ENCODE measurements at regions not wholly inside any gene's neighbourhood (a gene's known extent, or its start where the extent isn't known, plus 50 kb on each side); places are given as distances from the start of the nearest gene placed in this dataset.

DNA sequence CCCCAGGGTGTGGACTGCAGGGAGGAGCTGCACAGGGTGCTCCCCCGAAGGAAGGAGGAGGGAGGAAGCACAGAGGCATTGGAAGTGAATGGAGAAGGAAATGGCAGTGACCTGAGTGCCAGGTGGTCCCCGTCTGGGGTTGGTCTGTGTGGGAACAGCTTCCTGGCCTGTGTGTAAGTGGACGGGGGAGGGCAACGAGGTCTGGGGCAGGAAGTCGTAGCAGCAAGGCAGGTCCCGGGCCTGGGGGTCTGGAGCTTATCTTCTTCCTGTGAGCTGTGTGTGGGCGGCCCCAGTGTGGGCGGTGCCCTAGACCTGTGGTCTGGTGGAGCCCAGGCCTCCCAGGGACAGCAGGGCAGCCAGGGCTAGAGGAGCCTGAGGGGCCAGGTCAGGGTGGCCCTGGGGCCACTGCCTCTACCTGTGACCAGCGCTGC lies 382.1 kb downstream of the TMEM121 start (continued):
- TF ChIP-seq, protein P1, sequence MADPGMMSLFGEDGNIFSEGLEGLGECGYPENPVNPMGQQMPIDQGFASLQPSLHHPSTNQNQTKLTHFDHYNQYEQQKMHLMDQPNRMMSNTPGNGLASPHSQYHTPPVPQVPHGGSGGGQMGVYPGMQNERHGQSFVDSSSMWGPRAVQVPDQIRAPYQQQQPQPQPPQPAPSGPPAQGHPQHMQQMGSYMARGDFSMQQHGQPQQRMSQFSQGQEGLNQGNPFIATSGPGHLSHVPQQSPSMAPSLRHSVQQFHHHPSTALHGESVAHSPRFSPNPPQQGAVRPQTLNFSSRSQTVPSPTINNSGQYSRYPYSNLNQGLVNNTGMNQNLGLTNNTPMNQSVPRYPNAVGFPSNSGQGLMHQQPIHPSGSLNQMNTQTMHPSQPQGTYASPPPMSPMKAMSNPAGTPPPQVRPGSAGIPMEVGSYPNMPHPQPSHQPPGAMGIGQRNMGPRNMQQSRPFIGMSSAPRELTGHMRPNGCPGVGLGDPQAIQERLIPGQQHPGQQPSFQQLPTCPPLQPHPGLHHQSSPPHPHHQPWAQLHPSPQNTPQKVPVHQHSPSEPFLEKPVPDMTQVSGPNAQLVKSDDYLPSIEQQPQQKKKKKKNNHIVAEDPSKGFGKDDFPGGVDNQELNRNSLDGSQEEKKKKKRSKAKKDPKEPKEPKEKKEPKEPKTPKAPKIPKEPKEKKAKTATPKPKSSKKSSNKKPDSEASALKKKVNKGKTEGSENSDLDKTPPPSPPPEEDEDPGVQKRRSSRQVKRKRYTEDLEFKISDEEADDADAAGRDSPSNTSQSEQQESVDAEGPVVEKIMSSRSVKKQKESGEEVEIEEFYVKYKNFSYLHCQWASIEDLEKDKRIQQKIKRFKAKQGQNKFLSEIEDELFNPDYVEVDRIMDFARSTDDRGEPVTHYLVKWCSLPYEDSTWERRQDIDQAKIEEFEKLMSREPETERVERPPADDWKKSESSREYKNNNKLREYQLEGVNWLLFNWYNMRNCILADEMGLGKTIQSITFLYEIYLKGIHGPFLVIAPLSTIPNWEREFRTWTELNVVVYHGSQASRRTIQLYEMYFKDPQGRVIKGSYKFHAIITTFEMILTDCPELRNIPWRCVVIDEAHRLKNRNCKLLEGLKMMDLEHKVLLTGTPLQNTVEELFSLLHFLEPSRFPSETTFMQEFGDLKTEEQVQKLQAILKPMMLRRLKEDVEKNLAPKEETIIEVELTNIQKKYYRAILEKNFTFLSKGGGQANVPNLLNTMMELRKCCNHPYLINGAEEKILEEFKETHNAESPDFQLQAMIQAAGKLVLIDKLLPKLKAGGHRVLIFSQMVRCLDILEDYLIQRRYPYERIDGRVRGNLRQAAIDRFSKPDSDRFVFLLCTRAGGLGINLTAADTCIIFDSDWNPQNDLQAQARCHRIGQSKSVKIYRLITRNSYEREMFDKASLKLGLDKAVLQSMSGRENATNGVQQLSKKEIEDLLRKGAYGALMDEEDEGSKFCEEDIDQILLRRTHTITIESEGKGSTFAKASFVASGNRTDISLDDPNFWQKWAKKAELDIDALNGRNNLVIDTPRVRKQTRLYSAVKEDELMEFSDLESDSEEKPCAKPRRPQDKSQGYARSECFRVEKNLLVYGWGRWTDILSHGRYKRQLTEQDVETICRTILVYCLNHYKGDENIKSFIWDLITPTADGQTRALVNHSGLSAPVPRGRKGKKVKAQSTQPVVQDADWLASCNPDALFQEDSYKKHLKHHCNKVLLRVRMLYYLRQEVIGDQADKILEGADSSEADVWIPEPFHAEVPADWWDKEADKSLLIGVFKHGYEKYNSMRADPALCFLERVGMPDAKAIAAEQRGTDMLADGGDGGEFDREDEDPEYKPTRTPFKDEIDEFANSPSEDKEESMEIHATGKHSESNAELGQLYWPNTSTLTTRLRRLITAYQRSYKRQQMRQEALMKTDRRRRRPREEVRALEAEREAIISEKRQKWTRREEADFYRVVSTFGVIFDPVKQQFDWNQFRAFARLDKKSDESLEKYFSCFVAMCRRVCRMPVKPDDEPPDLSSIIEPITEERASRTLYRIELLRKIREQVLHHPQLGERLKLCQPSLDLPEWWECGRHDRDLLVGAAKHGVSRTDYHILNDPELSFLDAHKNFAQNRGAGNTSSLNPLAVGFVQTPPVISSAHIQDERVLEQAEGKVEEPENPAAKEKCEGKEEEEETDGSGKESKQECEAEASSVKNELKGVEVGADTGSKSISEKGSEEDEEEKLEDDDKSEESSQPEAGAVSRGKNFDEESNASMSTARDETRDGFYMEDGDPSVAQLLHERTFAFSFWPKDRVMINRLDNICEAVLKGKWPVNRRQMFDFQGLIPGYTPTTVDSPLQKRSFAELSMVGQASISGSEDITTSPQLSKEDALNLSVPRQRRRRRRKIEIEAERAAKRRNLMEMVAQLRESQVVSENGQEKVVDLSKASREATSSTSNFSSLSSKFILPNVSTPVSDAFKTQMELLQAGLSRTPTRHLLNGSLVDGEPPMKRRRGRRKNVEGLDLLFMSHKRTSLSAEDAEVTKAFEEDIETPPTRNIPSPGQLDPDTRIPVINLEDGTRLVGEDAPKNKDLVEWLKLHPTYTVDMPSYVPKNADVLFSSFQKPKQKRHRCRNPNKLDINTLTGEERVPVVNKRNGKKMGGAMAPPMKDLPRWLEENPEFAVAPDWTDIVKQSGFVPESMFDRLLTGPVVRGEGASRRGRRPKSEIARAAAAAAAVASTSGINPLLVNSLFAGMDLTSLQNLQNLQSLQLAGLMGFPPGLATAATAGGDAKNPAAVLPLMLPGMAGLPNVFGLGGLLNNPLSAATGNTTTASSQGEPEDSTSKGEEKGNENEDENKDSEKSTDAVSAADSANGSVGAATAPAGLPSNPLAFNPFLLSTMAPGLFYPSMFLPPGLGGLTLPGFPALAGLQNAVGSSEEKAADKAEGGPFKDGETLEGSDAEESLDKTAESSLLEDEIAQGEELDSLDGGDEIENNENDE (IDR thresholded peaks at IDR 0.05; ENCODE audit: insufficient replicate concordance, low read length): no peak
- no peak for TF ChIP-seq BCL11A (IDR thresholded peaks at IDR 0.05; ENCODE audit: low read depth in 2 of 2, low read length in 2 of 2)
- TF ChIP-seq CHD2 (IDR thresholded peaks at IDR 0.05; ENCODE audit: low read length): no peak
- no peak for TF ChIP-seq SRF (IDR thresholded peaks at IDR 0.05; ENCODE audit: low read depth, low read length)
- TF ChIP-seq RBBP5 (IDR thresholded peaks at IDR 0.05; ENCODE audit: borderline replicate concordance, low read depth, low read length): no peak

Data from H1 (cell line).